ENCODE measurements at regions not wholly inside any gene's neighbourhood (a gene's known extent, or its start where the extent isn't known, plus 50 kb on each side); places are given as distances from the start of the nearest gene placed in this dataset.

DNA sequence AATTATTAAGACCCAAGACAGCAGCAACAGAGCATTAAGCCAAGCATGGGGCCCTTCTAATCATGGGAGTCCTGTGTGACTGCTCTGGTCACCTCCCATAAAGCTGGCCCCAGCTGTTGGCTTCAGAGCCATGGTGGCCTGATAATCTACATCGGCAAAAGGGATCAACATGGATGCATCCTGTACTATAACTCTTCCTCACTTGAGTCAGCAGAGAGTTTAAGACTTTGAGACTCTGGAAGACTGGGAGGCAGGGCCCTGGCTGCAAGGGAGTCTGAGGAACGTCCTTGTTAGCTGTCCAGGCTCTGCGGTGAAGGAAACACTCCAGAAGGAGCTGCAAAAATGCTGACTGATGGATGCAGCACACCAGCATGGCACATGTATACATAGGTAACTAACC is 95.0 kb upstream of the KIAA1217 start:
- no peak for DNase-seq (ENCODE audit: low read depth in 1 of 2, low spot score in 1 of 2)

DNA sequence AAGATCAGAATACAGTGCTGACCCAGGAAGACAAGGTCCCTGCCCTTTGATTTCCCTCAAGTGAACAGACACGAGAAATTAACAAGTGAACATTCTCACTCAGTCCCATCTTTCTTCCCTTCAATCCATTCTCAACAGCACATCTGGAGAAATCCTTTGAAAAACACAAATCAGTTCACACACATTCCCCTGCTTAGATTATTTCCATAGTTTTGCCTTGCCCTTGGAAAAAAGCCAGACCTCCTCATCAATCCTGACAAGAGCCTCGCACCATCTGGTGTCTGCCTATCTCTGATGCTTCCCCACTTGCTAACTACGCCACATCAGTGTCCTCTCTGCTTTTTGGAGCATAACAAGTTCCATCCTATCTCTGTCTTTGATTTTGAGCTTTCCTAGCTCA is 94.4 kb upstream of the KIAA1217 start:
- DNase-seq (ENCODE audit: low read depth in 1 of 2, low spot score in 1 of 2) = no peak

DNA sequence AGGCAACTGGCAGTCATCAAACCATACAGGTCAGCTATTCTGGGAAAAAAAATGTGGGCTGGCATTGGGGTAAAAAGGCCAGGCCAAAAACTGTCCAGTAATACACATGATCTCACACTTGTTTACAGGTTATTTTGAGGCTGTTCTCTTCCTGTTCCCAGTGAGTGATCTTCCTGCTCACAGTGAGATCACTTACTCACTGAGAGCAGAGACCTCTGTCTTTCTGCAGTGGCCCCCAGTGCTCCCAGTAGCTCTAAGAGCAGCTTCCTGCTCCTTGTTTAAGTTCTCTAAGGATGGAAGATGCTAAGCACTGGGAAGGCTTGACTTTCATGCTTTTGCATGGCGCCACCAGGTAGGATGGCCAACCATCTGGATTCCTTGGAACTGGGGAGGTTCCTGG is 93.5 kb upstream of the KIAA1217 start:
- DNase-seq (ENCODE audit: low read depth in 1 of 2, low spot score in 1 of 2) = no peak

DNA sequence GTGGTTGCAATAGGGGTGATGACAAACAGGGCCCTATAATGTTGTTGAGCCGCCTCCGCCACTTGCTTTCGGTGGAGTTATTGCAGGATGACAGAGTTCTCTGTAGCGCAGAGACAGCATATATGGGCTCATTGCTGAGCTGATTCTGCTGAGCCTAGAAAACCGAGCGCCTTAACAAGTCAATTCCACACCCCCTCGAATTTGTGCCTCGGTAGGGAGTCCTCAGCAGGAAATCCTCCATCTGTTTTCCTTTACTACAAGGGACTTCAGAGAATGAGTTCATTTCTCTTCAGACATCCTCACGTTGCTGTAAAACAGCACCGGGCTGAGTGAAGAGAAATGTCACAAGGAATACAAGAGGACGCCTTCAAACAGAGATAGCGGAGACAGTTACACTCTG is 90.7 kb upstream of the KIAA1217 start:
- DNase-seq (ENCODE audit: low read depth in 1 of 2, low spot score in 1 of 2) = no peak

DNA sequence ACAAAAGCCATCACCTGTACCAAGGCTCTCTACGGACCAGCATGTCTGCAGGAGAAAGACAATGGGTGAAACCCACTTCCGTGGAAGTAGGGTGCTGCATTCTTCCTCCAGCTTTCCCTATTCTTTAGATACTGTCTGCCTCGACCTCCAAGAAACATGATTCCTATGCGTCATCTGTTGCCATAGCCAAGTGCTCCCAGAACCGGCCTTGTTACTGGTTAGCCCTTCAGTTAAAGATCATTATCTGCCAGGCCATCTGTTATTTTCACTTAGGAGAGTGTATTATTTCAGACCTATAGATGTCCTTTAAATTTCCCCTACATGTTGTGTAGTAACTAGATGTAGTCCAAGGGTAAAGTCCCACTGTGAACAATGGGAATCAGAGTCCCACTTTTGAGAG is 89.0 kb upstream of the KIAA1217 start:
- no peak for DNase-seq (ENCODE audit: low read depth in 1 of 2, low spot score in 1 of 2)

DNA sequence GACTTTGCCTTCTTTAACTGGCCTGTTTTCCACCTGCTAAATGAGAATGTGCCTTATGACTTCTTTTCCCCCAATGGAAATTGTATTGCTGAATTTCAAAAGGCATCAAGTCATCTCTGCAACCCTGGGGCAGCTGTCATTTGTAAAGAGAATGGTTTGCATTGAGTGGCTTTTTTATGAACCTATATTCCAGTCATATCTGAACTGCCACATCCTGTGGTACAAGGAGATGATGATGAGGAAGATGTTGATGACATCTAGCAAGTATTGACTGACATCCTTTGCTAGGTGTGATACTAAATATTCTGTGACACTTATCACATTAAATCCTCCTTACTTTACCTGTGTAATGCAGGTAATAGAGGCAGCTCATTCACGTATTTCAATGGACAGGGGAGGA is 88.3 kb upstream of the KIAA1217 start:
- DNase-seq (ENCODE audit: low read depth in 1 of 2, low spot score in 1 of 2) = no peak

GRCh38 chr10:24127516-24127915 is 81.4 kb upstream of the KIAA1217 start:
- no peak for DNase-seq (ENCODE audit: low read depth in 1 of 2, low spot score in 1 of 2)

DNA sequence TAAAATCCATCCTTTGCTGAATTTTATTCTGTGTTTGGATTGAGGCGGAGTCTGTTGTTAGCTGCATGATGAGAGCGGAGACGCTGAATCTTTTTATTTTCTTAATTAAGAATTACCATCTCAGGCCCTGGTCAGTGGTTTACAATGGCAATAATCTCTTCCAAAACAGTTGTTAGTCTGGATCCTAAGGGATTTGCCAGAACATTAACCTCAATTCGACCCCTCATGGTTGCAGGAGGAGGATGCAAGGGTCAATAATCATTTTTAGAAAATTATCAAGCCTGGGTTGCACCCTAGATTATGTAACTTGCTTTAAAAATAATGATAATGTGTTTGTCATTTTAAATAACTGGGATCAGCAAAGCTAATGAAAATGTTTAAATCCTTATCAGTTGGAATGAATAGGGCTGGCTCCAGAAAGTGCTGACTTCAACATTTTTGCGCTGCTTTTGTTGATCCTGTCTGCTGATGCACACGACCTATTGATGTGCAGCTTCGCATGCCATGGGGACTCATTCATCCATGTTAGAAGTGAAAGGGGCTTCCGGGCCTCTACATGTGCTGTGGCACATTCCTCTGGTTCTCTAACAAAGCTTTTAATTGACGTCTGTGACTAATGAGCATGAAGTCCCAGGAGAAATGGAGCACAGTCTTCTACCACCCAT is 80.7 kb upstream of the KIAA1217 start:
- DNase-seq (ENCODE audit: low read depth in 1 of 2, low spot score in 1 of 2) = no peak

- DNase-seq (ENCODE audit: low read depth in 1 of 2, low spot score in 1 of 2) = no peak
Measured at GRCh38 chr10:24132741-24133140, 76.2 kb upstream of the KIAA1217 start.

GRCh38 chr10:24133835-24134234 is 75.1 kb upstream of the KIAA1217 start:
- DNase-seq (ENCODE audit: low read depth in 1 of 2, low spot score in 1 of 2) = no peak

DNA sequence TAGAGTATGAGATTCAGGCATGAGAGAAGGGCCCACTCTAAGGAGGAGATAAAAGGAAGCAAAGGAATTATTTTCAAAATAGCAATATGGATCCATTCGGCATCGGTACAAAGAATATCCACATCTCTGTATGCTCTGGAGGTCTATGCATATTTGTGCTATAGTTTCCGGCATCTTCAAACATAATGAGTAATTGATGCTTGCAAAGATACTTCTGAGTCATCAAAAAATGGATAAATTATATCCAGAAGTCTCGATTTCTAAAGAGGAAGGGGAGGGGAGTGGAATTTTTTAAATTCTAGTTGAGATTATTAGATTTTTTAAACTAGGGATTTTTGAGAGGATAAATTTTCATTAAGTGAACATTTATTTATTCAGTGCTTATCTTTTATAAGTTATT is 72.9 kb upstream of the KIAA1217 start:
- no peak for DNase-seq (ENCODE audit: low read depth in 1 of 2, low spot score in 1 of 2)

DNA sequence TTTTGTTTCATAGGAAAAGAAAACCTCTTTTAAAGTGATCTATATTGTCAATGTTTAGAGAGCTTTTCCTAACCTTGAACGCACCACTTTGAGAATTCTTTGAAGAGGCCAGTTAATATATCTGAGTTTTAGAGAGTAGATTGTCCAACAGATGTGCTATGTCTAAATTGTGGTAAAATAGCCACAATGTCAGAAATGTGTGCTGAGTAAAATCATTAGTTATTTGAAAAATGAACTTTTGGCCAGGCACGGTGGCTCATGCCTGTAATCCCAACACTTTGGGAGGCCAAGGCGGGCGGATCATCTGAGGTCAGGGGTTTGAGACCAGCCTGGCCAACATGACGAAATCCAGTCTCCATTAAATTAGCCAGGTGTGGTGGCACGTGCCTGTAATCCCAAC is 61.6 kb upstream of the KIAA1217 start:
- DNase-seq (ENCODE audit: low read depth in 1 of 2, low spot score in 1 of 2) = no peak

DNA sequence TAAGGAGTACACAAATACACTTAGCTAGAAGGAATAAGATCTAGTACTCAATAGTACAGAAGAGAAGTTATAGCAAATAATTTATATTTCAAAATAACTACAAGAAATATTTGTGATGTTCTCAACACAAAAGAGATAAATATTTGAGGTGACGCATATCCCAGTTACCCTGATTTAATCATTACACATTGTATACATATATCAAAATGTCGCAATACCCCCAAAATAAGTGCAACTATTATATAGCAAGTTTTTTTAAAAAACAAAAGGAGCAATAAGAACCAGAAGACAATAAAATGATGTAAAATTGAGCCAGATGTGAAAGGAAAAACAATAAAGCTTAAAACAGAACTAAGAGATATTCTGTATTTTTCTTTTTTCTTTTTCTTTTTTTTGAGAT is 59.3 kb upstream of the KIAA1217 start:
- no peak for DNase-seq (ENCODE audit: low read depth in 1 of 2, low spot score in 1 of 2)

- no peak for DNase-seq (ENCODE audit: low read depth in 1 of 2, low spot score in 1 of 2)
Measured at GRCh38 chr10:24150853-24151252, 58.1 kb upstream of the KIAA1217 start.

DNA sequence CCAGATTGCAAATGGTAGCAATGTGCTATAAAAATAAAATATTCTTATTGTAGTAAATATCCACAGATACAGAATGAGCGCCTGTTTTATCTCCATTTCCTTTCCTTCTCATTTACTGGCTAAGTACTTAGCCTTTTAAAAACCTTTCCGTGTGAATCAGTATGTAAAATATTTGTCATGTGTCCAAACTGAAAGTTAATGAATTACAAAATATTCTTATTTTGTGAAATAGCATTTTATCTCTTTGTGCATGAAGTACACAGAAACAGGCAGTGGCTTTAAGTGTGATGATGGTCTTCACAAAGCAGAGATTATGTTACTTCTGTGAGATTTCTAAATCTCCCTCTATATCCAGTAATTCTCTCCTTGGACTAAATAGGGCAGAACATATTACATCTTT is 56.7 kb upstream of the KIAA1217 start:
- no peak for DNase-seq (ENCODE audit: low read depth in 1 of 2, low spot score in 1 of 2)

- no peak for DNase-seq (ENCODE audit: low read depth in 1 of 2, low spot score in 1 of 2)
Measured at GRCh38 chr10:24153031-24153430, 55.9 kb upstream of the KIAA1217 start.

- DNase-seq (ENCODE audit: low read depth in 1 of 2, low spot score in 1 of 2) = no peak
Measured at GRCh38 chr10:24153537-24153936, 55.4 kb upstream of the KIAA1217 start.

DNA sequence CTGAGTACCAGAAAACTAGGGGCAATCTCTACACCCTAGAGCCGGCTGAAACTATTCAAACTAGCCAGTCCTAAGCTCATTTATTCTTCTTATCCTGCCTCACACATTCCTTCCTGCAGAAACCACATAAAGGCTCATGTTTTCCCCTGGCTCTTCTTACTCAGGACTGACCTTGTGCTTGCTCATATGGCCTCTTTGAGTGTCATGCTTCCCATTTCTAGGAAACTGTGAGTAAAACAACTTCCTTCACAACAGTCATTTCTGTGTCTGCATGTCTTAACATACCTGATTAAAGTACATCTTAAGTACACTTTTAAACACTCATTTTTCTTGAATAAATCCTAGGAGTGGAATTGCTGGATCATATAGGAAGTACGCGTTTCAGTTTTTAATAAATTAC is 52.3 kb upstream of the KIAA1217 start:
- DNase-seq (ENCODE audit: low read depth in 1 of 2, low spot score in 1 of 2) = no peak

DNA sequence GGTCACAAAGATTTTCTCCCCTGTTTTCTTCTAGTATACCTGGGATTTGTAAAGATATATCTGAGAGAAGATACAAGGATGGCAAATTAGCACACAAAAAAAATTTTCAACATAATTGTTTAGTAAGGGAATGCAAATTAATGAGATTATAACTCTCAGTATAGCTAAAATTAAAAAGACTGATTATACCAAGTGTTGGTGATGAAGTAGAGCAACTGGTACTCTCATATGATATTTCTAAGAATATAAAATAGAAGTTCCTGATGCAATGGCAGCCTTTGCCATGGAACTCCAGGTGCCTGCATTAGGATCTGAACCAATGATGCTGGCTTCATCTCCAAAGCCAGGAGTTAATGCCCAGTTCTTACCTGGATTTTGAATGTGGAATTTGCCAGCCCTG is 51.4 kb upstream of the KIAA1217 start:
- DNase-seq (ENCODE audit: low read depth in 1 of 2, low spot score in 1 of 2) = no peak

Measured in stimulated activated CD4-positive, alpha-beta T cell treated with anti-CD3 and anti-CD28 coated beads, Interleukin-15, amount 100 ng/mL, for 1 hour (primary cell).